22Rv1 (cell line): ENCODE measurements at regions not wholly inside any gene's neighbourhood (a gene's known extent, or its start where the extent isn't known, plus 50 kb on each side); places are given as distances from the start of the nearest gene placed in this dataset.

ENCODE experiments used
- CTCF ChIP-seq: fragments of 450-650 bp; IDR thresholded peaks from 2 replicates; pipeline ENCODE4 v1.5.1; 2017; ENCODE audit warnings: mild to moderate bottlenecking
- ZFX ChIP-seq: fragments of 450-650 bp; IDR thresholded peaks from 2 replicates; pipeline ENCODE4 v1.6.1; 2017; ENCODE audit warnings: antibody characterized with exemption, borderline replicate concordance

GRCh38 chrX:117096528-117096927, 633.8 kb upstream of the CT83 start:
- TF ChIP-seq CTCF = no peak
- no peak for TF ChIP-seq ZFX
